Left ventricle myocardium superior (tissue), 1 donor: ENCODE measurements at regions not wholly inside any gene's neighbourhood (a gene's known extent, or its start where the extent isn't known, plus 50 kb on each side); places are given as distances from the start of the nearest gene placed in this dataset.
"Not testable (repeated sequence)": the region's sequence is repeated elsewhere in the genome, so short reads cannot be mapped to it uniquely, and the experiment has no call there.

Source experiments
- ATAC-seq: fragments of 200-7000 bp; cut with Tn5 transposase; one replicate; pipeline ENCODE4 v1.9.1; 2020; ENCODE audit warnings: mild to moderate bottlenecking, moderate library complexity
- DNase-seq: peaks from one replicate; pipeline ENCODE4 v3.0.0-alpha.2; 2020
- intact Hi-C: fragments of 100-400 bp; cut with micrococcal nuclease; formaldehyde crosslinking; loops from one replicate; pipeline ENCODE4 v1.11.0; 2022
- donor health status: DM: no; HTN: yes; CAD: no; lungs with severe emphysema.

GRCh38 chr10:109556399-109556798 lies 366.9 kb downstream of the XPNPEP1 start:
- ATAC-seq = no peak
- intact Hi-C loops = no loop called here
- DNase-seq = no peak

GRCh38 chr10:109542050-109542603 lies 381.2 kb downstream of the XPNPEP1 start:
- intact Hi-C loops, ATAC-seq: not testable (repeated sequence)

GRCh38 chr10:109534193-109534592 lies 389.1 kb downstream of the XPNPEP1 start:
- DNase-seq (no peak), ATAC-seq (no peak)
- intact Hi-C loops = no loop called here

More at GRCh38 chr10:109542050-109542603, 381.2 kb downstream of the XPNPEP1 start:
- DNase-seq = not testable (repeated sequence)

- ATAC-seq (no peak), DNase-seq (no peak)
- intact Hi-C loops = no loop called here
Observed at GRCh38 chr10:109529258-109529657, 394.1 kb downstream of the XPNPEP1 start.

- DNase-seq (no peak), ATAC-seq (no peak)
- intact Hi-C loops = no loop called here
Observed at GRCh38 chr10:109517748-109518147, 405.6 kb downstream of the XPNPEP1 start.

- DNase-seq (no peak), ATAC-seq (no peak)
- intact Hi-C loops = no loop called here
Observed at GRCh38 chr10:109504401-109504800, 418.9 kb downstream of the XPNPEP1 start.

- ATAC-seq (no peak), DNase-seq (no peak)
- intact Hi-C loops = no loop called here
Observed at GRCh38 chr10:109487691-109488090, 435.6 kb downstream of the XPNPEP1 start.

GRCh38 chr10:109480836-109481235 lies 442.5 kb downstream of the XPNPEP1 start:
- ATAC-seq = no peak
- DNase-seq = no peak
- intact Hi-C loops = no loop called here

GRCh38 chr10:109475711-109476421 lies 447.4 kb downstream of the XPNPEP1 start:
- ATAC-seq = no peak

GRCh38 chr10:109474812-109475211 lies 448.5 kb downstream of the XPNPEP1 start:
- no peak for ATAC-seq
- intact Hi-C loops = no loop called here
- DNase-seq = no peak

More at GRCh38 chr10:109475711-109476421, 447.4 kb downstream of the XPNPEP1 start:
- DNase-seq = no peak
- intact Hi-C loops = no loop called here

GRCh38 chr10:109474261-109474660 lies 449.1 kb downstream of the XPNPEP1 start:
- no peak for ATAC-seq
- intact Hi-C loops = no loop called here
- DNase-seq = no peak

GRCh38 chr10:109467551-109467950 lies 455.8 kb downstream of the XPNPEP1 start:
- no peak for ATAC-seq
- intact Hi-C loops = no loop called here
- DNase-seq = no peak

GRCh38 chr10:109464949-109465348 lies 458.4 kb downstream of the XPNPEP1 start:
- ATAC-seq (no peak), DNase-seq (no peak)

GRCh38 chr10:109457302-109457638 lies 466.0 kb downstream of the XPNPEP1 start:
- DNase-seq (no peak), ATAC-seq (no peak)
- intact Hi-C loops = no loop called here

More at GRCh38 chr10:109464949-109465348, 458.4 kb downstream of the XPNPEP1 start:
- intact Hi-C loops = no loop called here

- intact Hi-C loops = no loop called here
- DNase-seq (no peak), ATAC-seq (no peak)
Observed at GRCh38 chr10:109456566-109457301, 466.6 kb downstream of the XPNPEP1 start.

- ATAC-seq (no peak), DNase-seq (no peak)
- intact Hi-C loops = no loop called here
Observed at GRCh38 chr10:109454691-109455090, 468.6 kb downstream of the XPNPEP1 start.

GRCh38 chr10:109451879-109452278 lies 471.4 kb downstream of the XPNPEP1 start:
- ATAC-seq = no peak
- no peak for DNase-seq
- intact Hi-C loops = no loop called here

GRCh38 chr10:109450702-109451101 lies 472.6 kb downstream of the XPNPEP1 start:
- no peak for ATAC-seq
- DNase-seq = no peak
- intact Hi-C loops = no loop called here

- intact Hi-C loops = no loop called here
- no peak for ATAC-seq
- DNase-seq = no peak
Observed at GRCh38 chr10:109433434-109433833, 489.9 kb downstream of the XPNPEP1 start.

GRCh38 chr10:109432281-109432680 lies 491.0 kb downstream of the XPNPEP1 start:
- intact Hi-C loops = no loop called here
- ATAC-seq = no peak
- no peak for DNase-seq
